Endothelial cell (in vitro differentiated cells): ENCODE measurements at regions not wholly inside any gene's neighbourhood (a gene's known extent, or its start where the extent isn't known, plus 50 kb on each side); places are given as distances from the start of the nearest gene placed in this dataset.
"Not testable (repeated sequence)": the region's sequence is repeated elsewhere in the genome, so short reads cannot be mapped to it uniquely, and the experiment has no call there.

ENCODE experiments used
- DNase-seq: peaks from one replicate; pipeline ENCODE4 v3.0.0; 2021; ENCODE audit warnings: low spot score
- H3K27ac Mint-ChIP-seq: one replicate; pipeline ENCODE4 v1.8.0; 2021; ENCODE audit warnings: mixed read lengths, inconsistent platforms; ENCODE audit not compliant: unreplicated experiment
- H3K27me3 Mint-ChIP-seq: one replicate; pipeline ENCODE4 v1.8.0; 2021; ENCODE audit warnings: mild to moderate bottlenecking, moderate library complexity, mixed read lengths, inconsistent platforms; ENCODE audit not compliant: unreplicated experiment
- H3K36me3 Mint-ChIP-seq: one replicate; pipeline ENCODE4 v1.8.0; 2021; ENCODE audit warnings: mild to moderate bottlenecking, low read depth, mixed read lengths, inconsistent platforms; ENCODE audit not compliant: unreplicated experiment
- H3K4me1 Mint-ChIP-seq: one replicate; pipeline ENCODE4 v1.8.0; 2021; ENCODE audit warnings: mild to moderate bottlenecking, mixed read lengths, inconsistent platforms; ENCODE audit not compliant: unreplicated experiment
- H3K4me3 Mint-ChIP-seq: one replicate; pipeline ENCODE4 v1.8.0; 2021; ENCODE audit warnings: mild to moderate bottlenecking, mixed read lengths, inconsistent platforms; ENCODE audit not compliant: unreplicated experiment
- H3K9me3 Mint-ChIP-seq: one replicate; pipeline ENCODE4 v1.8.0; 2021; ENCODE audit warnings: mixed read lengths, inconsistent platforms; ENCODE audit not compliant: unreplicated experiment
- CTCF ChIP-seq: fragments of 200-600 bp; sonication (generic); IDR thresholded peaks from one replicate; pipeline ENCODE4 v1.5.0; 2021; ENCODE audit warnings: antibody characterized with exemption; ENCODE audit not compliant: unreplicated experiment

GRCh38 chr6:27544612-27545260, 71.8 kb upstream of the ZNF184 start:
- Mint-ChIP-seq H3K4me3 (peak overlapping the region; percentile 92), H3K4me1 (peaks cover 45% of the 10 kb centered on the region), H3K27ac (peak overlapping the region; percentile 84), H3K9me3 (no peaks in the 10 kb centered on the region), H3K27me3 (peaks cover 22% of the 10 kb centered on the region), H3K36me3 (no peaks in the 10 kb centered on the region)
- no peak for TF ChIP-seq CTCF
- no peak for DNase-seq

GRCh38 chr6:27544135-27544534, 71.2 kb upstream of the ZNF184 start:
- H3K9me3 Mint-ChIP-seq, H3K27ac Mint-ChIP-seq, H3K36me3 Mint-ChIP-seq, DNase-seq, H3K4me3 Mint-ChIP-seq: not testable (repeated sequence)
- H3K27me3 Mint-ChIP-seq, result peaks cover 22% of the 10 kb centered on the region
- H3K4me1 Mint-ChIP-seq, result peaks cover 45% of the 10 kb centered on the region

GRCh38 chr6:27542485-27542884, 69.6 kb upstream of the ZNF184 start:
- Mint-ChIP-seq H3K27me3 (peaks cover 16% of the 10 kb centered on the region), H3K4me3 (no peak overlapping the region), H3K9me3 (no peaks in the 10 kb centered on the region), H3K27ac (no peak overlapping the region), H3K4me1 (peaks cover 36% of the 10 kb centered on the region), H3K36me3 (no peaks in the 10 kb centered on the region)
- no peak for DNase-seq
- TF ChIP-seq CTCF, result no peak

GRCh38 chr6:27541933-27542297, 69.0 kb upstream of the ZNF184 start:
- peaks cover 32% of the 10 kb centered on the region for H3K4me1 Mint-ChIP-seq
- no peak for TF ChIP-seq CTCF
- H3K27ac Mint-ChIP-seq, result peak overlapping the region; percentile 97
- no peaks in the 10 kb centered on the region for H3K9me3 Mint-ChIP-seq
- H3K27me3 Mint-ChIP-seq, result peaks cover 11% of the 10 kb centered on the region
- H3K4me3 Mint-ChIP-seq, result peak overlapping the region; percentile 1
- no peak for DNase-seq
- no peaks in the 10 kb centered on the region for H3K36me3 Mint-ChIP-seq

- H3K27me3 Mint-ChIP-seq, result peaks cover 11% of the 10 kb centered on the region
- peak overlapping the region; percentile 97 for H3K27ac Mint-ChIP-seq
- peak overlapping the region; percentile 31 for H3K4me3 Mint-ChIP-seq
- TF ChIP-seq CTCF, result no peak
- peaks cover 32% of the 10 kb centered on the region for H3K4me1 Mint-ChIP-seq
- no peaks in the 10 kb centered on the region for H3K9me3 Mint-ChIP-seq
- peak; percentile 65 for DNase-seq
- H3K36me3 Mint-ChIP-seq, result no peaks in the 10 kb centered on the region
These were observed 68.5 kb upstream of the ZNF184 start for GRCh38 chr6:27541212-27541932.
